SK-N-SH (cell line): ENCODE measurements at regions not wholly inside any gene's neighbourhood (a gene's known extent, or its start where the extent isn't known, plus 50 kb on each side); places are given as distances from the start of the nearest gene placed in this dataset.

Source experiments
- CTCF ChIA-PET: fragments of 300-600, 350-600 bp; formaldehyde crosslinking; extraction: SDS; loops from one replicate; lab custom pipeline; 2021; lab: Yijun Ruan, JAX
- POLR2A ChIA-PET: fragments of 350-600 bp; sonication (Branson Sonifier 250); formaldehyde crosslinking; extraction: SDS; loops from one replicate; lab custom pipeline; 2020; ENCODE audit warnings: antibody characterized with exemption, inconsistent platforms; lab: Yijun Ruan, JAX
- DNase-seq: peaks from one replicate; pipeline ENCODE4 v3.0.0; 2012
- H2AFZ ChIP-seq: fragments of 200-600 bp; sonication (generic); 2 replicates; pipeline ENCODE4 v1.8.1; 2016; ENCODE audit warnings: antibody characterized with exemption, mild to moderate bottlenecking, low read depth
- H3F3A ChIP-seq: fragments of 200-600 bp; sonication (generic); replicated peaks from 2 replicates; pipeline ENCODE3; 2016; ENCODE audit warnings: antibody characterized with exemption, mild to moderate bottlenecking; ENCODE audit not compliant: insufficient read depth
- H3K27ac ChIP-seq, 2 experiments: fragments of 200-500 bp in 1 of 2; fragments of 200-600 bp in 1 of 2; sonication (Bioruptor generic) in 1 of 2; sonication (generic), shearing (Covaris generic) in 1 of 2; 2 replicates each; pipeline versions ENCODE4 v1.5.1 to v1.6.1; 2014 to 2016; ENCODE audit warnings: low read depth in 2 of 2, inconsistent platforms in 1 of 2, low read length in 1 of 2, mild to moderate bottlenecking in 1 of 2, mixed read lengths in 1 of 2
- H3K27me3 ChIP-seq: fragments of 200-600 bp; sonication (generic), shearing (Covaris generic); 2 replicates; pipeline ENCODE4 v1.6.1; 2016; ENCODE audit warnings: mixed run types; ENCODE audit not compliant: insufficient read depth
- H3K36me3 ChIP-seq, 2 experiments: fragments of 200-500 bp in 1 of 2; fragments of 200-600 bp in 1 of 2; sonication (Bioruptor generic) in 1 of 2; sonication (generic) in 1 of 2; replicated peaks in 1 of 2; 2 replicates each; pipeline versions ENCODE3 to v1.5.1; 2014 to 2016; ENCODE audit warnings: low read length in 1 of 2, mild to moderate bottlenecking in 1 of 2; ENCODE audit not compliant: insufficient read depth in 2 of 2, control insufficient read depth in 1 of 2
- H3K4me1 ChIP-seq, 2 experiments: fragments of 200-500 bp in 1 of 2; fragments of 200-600 bp in 1 of 2; sonication (Bioruptor generic) in 1 of 2; sonication (generic), shearing (Covaris generic) in 1 of 2; 2 replicates each; pipeline versions ENCODE4 v1.5.1 to v1.6.1; 2014 to 2016; ENCODE audit warnings: low read depth in 1 of 2, low read length in 1 of 2, mixed run types in 1 of 2; ENCODE audit not compliant: insufficient read depth in 2 of 2, control insufficient read depth in 1 of 2
- H3K4me2 ChIP-seq: fragments of 200-600 bp; sonication (generic), shearing (Covaris generic); 2 replicates; pipeline ENCODE4 v1.6.1; 2017; ENCODE audit warnings: mixed run types
- H3K4me3 ChIP-seq, 2 experiments: fragments of 200-500 bp in 1 of 2; fragments of 200-600 bp in 1 of 2; sonication (Bioruptor generic) in 1 of 2; sonication (generic), shearing (Covaris generic) in 1 of 2; 2 replicates each; pipeline versions ENCODE4 v1.5.1 to v1.8.1; 2014 to 2016; ENCODE audit warnings: low read depth in 2 of 2, inconsistent platforms in 1 of 2, low read length in 1 of 2, mild to moderate bottlenecking in 1 of 2, mixed read lengths in 1 of 2, moderate library complexity in 1 of 2
- H3K79me2 ChIP-seq: fragments of 200-600 bp; sonication (generic); 2 replicates; pipeline ENCODE4 v1.8.1; 2017; ENCODE audit warnings: mild to moderate bottlenecking; ENCODE audit not compliant: insufficient read depth
- H3K9ac ChIP-seq: fragments of 200-600 bp; sonication (generic); 2 replicates; pipeline ENCODE4 v1.6.1; 2017; ENCODE audit warnings: mixed run types
- H3K9me2 ChIP-seq: fragments of 200-600 bp; sonication (generic); 2 replicates; pipeline ENCODE4 v1.6.1; 2017; ENCODE audit warnings: mixed run types
- H3K9me3 ChIP-seq: fragments of 200-600 bp; sonication (generic); 2 replicates; pipeline ENCODE4 v1.6.1; 2017; ENCODE audit warnings: mixed run types, mild to moderate bottlenecking, moderate library complexity
- H4K20me1 ChIP-seq: fragments of 200-600 bp; sonication (generic); 2 replicates; pipeline ENCODE4 v1.6.1; 2017; ENCODE audit warnings: mild to moderate bottlenecking, mixed run types; ENCODE audit not compliant: insufficient read depth
- ELF1 ChIP-seq: IDR thresholded peaks from 2 replicates; pipeline ENCODE4 v1.4.0; 2012
- EP300 ChIP-seq, 2 experiments: IDR thresholded peaks; 2 replicates each; pipeline versions ENCODE4 v1.4.0 to v1.6.1; 2012; ENCODE audit warnings: borderline replicate concordance in 1 of 2, low read depth in 1 of 2, low read length in 1 of 2
- EZH2phosphoT487 ChIP-seq: fragments of 200-600 bp; sonication (generic); IDR thresholded peaks from 2 replicates; pipeline ENCODE4 v1.6.1; 2017; ENCODE audit warnings: low read depth, mixed run types, mild to moderate bottlenecking, antibody characterized with exemption, moderate library complexity, borderline replicate concordance
- FOSL2 ChIP-seq: IDR thresholded peaks from 2 replicates; pipeline ENCODE4 v1.4.0; 2012; ENCODE audit warnings: low read depth, mild to moderate bottlenecking, moderate library complexity, borderline replicate concordance
- GABPA ChIP-seq: IDR thresholded peaks from 2 replicates; pipeline ENCODE4 v1.4.0; 2012; ENCODE audit warnings: low read depth, mild to moderate bottlenecking
- GATA2 ChIP-seq: sonication (generic); formaldehyde crosslinking; IDR thresholded peaks from 2 replicates; pipeline ENCODE4 v1.5.0; 2020; ENCODE audit warnings: mild to moderate bottlenecking, missing genetic modification reagents
- MEF2A ChIP-seq: IDR thresholded peaks from 2 replicates; pipeline ENCODE4 v1.4.0; 2012; ENCODE audit warnings: low read depth, borderline replicate concordance
- MXI1 ChIP-seq: IDR thresholded peaks from 2 replicates; pipeline ENCODE4 v1.6.1; 2012; ENCODE audit warnings: mild to moderate bottlenecking, low read depth, low read length, improper control_type of control experiment
- NFIC ChIP-seq: IDR thresholded peaks from 2 replicates; pipeline ENCODE4 v1.4.0; 2012; ENCODE audit warnings: borderline replicate concordance
- POLR2AphosphoS5 ChIP-seq: IDR thresholded peaks from 2 replicates; pipeline ENCODE4 v1.6.1; 2012; ENCODE audit warnings: low read depth, low read length
- RAD21 ChIP-seq: IDR thresholded peaks from 2 replicates; pipeline ENCODE4 v1.6.1; 2012; ENCODE audit warnings: mild to moderate bottlenecking, low read length
- TAF1 ChIP-seq: IDR thresholded peaks from 2 replicates; pipeline ENCODE4 v1.6.1; 2012; ENCODE audit warnings: low read depth, mild to moderate bottlenecking, low read length, moderate library complexity, borderline replicate concordance
- TCF12 ChIP-seq: IDR thresholded peaks from 2 replicates; pipeline ENCODE4 v1.4.0; 2012
- WGBS: methylation state at CpG from one replicate; pipeline ENCODE4 v1.1.6; 2017; ENCODE audit warnings: low lambda C conversion rate; 5-methylcytosine and 5-hydroxymethylcytosine counted together
- TF ChIP-seq, protein P1 (sequence below): fragments of 150-350 bp; IDR thresholded peaks from 2 replicates; pipeline ENCODE4 v1.6.1; 2017; ENCODE audit warnings: antibody characterized with exemption, low read length, low read depth, borderline replicate concordance
- TF ChIP-seq, protein P2 (sequence below): fragments of 150-350 bp; IDR thresholded peaks from 2 replicates; pipeline ENCODE4 v1.6.1; 2016; ENCODE audit warnings: mild to moderate bottlenecking, low read depth, low read length
- TF ChIP-seq, protein P3 (sequence below): IDR thresholded peaks from 2 replicates; pipeline ENCODE4 v1.4.0; 2012; ENCODE audit warnings: low read depth, borderline replicate concordance
- TF ChIP-seq, protein P4 (sequence below): IDR thresholded peaks from 2 replicates; pipeline ENCODE4 v1.6.1; 2012; ENCODE audit warnings: mild to moderate bottlenecking, low read depth, low read length, moderate library complexity
- TF ChIP-seq, protein P5 (sequence below): fragments of 200-600 bp; sonication (generic); IDR thresholded peaks from 2 replicates; pipeline ENCODE4 v1.6.1; 2017; ENCODE audit warnings: antibody characterized with exemption, mild to moderate bottlenecking, moderate library complexity
- TF ChIP-seq, protein P6 (sequence below): IDR thresholded peaks from 2 replicates; pipeline ENCODE4 v1.4.0; 2012; ENCODE audit warnings: low read depth

DNA sequence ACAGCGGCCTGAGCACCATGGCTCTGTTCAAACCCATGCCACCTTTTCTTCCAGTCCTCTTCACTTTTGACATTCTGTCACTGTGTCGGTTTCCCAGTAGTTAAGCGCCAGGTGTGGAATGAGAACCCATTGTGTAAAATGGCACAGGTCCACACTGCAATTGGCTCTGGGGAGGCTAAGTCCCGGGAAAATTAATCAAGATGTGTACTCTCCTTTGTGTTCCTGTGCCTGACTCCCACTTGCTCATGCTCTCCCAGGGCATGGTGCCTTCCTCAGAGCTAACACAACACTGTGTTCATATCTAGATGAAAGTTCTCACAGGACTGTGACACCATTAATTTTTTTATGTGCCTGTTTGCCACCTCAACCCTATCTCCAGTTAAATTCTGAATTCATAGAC, 59.0 kb upstream of the BTG3 start:
- H3K4me2 ChIP-seq: no peak overlapping the region
- CTCF ChIA-PET: no interaction called here
- TF ChIP-seq EP300 (IDR thresholded peaks at IDR 0.05; ENCODE audit: borderline replicate concordance in 1 of 2, low read depth in 1 of 2, low read length in 1 of 2): no peak
- TF ChIP-seq, protein P1, sequence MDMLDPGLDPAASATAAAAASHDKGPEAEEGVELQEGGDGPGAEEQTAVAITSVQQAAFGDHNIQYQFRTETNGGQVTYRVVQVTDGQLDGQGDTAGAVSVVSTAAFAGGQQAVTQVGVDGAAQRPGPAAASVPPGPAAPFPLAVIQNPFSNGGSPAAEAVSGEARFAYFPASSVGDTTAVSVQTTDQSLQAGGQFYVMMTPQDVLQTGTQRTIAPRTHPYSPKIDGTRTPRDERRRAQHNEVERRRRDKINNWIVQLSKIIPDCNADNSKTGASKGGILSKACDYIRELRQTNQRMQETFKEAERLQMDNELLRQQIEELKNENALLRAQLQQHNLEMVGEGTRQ: no peak
- no peak for TF ChIP-seq EZH2phosphoT487
- TF ChIP-seq, all 33 proteins: peak for 0
- POLR2A ChIA-PET: no interaction called here
- Histone ChIP-seq H3K36me3 (no peaks in the 10 kb centered on the region), H3K9ac (no peak overlapping the region), H3K4me3 (no peak overlapping the region), H3K27me3 (no peaks in the 10 kb centered on the region; the same call in 1 of the 2 replicates), H3K79me2 (no peaks in the 10 kb centered on the region), H3K4me1 (no peaks in the 10 kb centered on the region), H3K9me2 (no peaks in the 10 kb centered on the region), H3F3A (no peaks in the 10 kb centered on the region), H3K9me3 (no peaks in the 10 kb centered on the region), H3K27ac (no peak overlapping the region), H4K20me1 (no peaks in the 10 kb centered on the region), H2AFZ (no peak overlapping the region)
- DNase-seq: no peak
- 29% methylated on average over 4 of the region's 4 CpGs for WGBS

DNA sequence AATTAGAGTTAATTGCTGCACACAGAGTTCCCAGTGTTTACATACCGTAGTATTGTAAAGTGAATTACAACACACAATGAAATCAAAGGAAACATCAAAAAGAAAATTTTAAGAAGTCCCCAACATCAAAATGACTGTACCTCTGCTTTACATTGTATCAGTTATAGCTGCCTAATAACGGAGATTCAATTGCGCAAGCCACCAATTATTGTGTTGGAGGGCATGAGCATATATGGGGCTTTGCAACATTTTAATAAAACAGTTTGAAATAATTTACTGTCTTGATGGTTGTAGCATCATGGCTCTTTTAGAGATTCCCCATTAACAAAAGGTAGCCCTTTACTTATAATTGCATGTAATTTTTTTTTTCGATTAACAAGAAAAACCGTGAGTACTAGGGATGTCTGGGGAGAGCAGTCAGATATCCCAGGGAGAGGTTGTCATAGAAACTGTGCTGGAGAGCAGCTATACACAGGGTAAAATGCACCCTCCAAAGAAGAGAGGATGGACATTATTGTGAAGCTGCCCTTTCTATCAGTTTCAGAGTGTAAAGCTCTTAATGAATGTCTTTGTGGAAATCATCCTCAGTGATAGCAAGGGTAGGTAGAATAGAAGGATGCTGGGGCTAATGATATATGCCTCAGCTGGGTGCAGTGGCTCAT, 55.9 kb upstream of the BTG3 start:
- Histone ChIP-seq H3K4me3 (no peak overlapping the region), H3K9ac (no peak overlapping the region), H3F3A (no peaks in the 10 kb centered on the region), H2AFZ (no peak overlapping the region), H3K79me2 (no peaks in the 10 kb centered on the region), H4K20me1 (no peaks in the 10 kb centered on the region), H3K27me3 (no peaks in the 10 kb centered on the region; the same call in 1 of the 2 replicates), H3K4me2 (no peak overlapping the region), H3K9me2 (no peaks in the 10 kb centered on the region), H3K27ac (no peak overlapping the region), H3K9me3 (no peaks in the 10 kb centered on the region), H3K4me1 (no peaks in the 10 kb centered on the region), H3K36me3 (no peaks in the 10 kb centered on the region)
- ChIA-PET POLR2A (no interaction called here), CTCF (interaction anchor here (1.9 to 2.8 kb wide), 2 partner anchors 11 to 256 kb away, joined by 6 to 10 read pairs; no protein-coding TSS in a partner anchor)
- DNase-seq: no peak
- WGBS: 72% methylated on average over 5 of the region's 5 CpGs
- no peak for TF ChIP-seq NFIC
- TF ChIP-seq MXI1: no peak
- no peak for TF ChIP-seq POLR2AphosphoS5
- no peak for TF ChIP-seq MEF2A
- TF ChIP-seq, protein P2, sequence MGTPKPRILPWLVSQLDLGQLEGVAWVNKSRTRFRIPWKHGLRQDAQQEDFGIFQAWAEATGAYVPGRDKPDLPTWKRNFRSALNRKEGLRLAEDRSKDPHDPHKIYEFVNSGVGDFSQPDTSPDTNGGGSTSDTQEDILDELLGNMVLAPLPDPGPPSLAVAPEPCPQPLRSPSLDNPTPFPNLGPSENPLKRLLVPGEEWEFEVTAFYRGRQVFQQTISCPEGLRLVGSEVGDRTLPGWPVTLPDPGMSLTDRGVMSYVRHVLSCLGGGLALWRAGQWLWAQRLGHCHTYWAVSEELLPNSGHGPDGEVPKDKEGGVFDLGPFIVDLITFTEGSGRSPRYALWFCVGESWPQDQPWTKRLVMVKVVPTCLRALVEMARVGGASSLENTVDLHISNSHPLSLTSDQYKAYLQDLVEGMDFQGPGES: no peak
- no peak for TF ChIP-seq FOSL2
- TF ChIP-seq RAD21: no peak
- TF ChIP-seq, protein P3, sequence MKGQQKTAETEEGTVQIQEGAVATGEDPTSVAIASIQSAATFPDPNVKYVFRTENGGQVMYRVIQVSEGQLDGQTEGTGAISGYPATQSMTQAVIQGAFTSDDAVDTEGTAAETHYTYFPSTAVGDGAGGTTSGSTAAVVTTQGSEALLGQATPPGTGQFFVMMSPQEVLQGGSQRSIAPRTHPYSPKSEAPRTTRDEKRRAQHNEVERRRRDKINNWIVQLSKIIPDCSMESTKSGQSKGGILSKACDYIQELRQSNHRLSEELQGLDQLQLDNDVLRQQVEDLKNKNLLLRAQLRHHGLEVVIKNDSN: no peak
- TF ChIP-seq EZH2phosphoT487: no peak
- TF ChIP-seq, protein P4, sequence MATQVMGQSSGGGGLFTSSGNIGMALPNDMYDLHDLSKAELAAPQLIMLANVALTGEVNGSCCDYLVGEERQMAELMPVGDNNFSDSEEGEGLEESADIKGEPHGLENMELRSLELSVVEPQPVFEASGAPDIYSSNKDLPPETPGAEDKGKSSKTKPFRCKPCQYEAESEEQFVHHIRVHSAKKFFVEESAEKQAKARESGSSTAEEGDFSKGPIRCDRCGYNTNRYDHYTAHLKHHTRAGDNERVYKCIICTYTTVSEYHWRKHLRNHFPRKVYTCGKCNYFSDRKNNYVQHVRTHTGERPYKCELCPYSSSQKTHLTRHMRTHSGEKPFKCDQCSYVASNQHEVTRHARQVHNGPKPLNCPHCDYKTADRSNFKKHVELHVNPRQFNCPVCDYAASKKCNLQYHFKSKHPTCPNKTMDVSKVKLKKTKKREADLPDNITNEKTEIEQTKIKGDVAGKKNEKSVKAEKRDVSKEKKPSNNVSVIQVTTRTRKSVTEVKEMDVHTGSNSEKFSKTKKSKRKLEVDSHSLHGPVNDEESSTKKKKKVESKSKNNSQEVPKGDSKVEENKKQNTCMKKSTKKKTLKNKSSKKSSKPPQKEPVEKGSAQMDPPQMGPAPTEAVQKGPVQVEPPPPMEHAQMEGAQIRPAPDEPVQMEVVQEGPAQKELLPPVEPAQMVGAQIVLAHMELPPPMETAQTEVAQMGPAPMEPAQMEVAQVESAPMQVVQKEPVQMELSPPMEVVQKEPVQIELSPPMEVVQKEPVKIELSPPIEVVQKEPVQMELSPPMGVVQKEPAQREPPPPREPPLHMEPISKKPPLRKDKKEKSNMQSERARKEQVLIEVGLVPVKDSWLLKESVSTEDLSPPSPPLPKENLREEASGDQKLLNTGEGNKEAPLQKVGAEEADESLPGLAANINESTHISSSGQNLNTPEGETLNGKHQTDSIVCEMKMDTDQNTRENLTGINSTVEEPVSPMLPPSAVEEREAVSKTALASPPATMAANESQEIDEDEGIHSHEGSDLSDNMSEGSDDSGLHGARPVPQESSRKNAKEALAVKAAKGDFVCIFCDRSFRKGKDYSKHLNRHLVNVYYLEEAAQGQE: no peak
- TF ChIP-seq GABPA: no peak
- no peak for TF ChIP-seq TCF12
- TF ChIP-seq, protein P5, sequence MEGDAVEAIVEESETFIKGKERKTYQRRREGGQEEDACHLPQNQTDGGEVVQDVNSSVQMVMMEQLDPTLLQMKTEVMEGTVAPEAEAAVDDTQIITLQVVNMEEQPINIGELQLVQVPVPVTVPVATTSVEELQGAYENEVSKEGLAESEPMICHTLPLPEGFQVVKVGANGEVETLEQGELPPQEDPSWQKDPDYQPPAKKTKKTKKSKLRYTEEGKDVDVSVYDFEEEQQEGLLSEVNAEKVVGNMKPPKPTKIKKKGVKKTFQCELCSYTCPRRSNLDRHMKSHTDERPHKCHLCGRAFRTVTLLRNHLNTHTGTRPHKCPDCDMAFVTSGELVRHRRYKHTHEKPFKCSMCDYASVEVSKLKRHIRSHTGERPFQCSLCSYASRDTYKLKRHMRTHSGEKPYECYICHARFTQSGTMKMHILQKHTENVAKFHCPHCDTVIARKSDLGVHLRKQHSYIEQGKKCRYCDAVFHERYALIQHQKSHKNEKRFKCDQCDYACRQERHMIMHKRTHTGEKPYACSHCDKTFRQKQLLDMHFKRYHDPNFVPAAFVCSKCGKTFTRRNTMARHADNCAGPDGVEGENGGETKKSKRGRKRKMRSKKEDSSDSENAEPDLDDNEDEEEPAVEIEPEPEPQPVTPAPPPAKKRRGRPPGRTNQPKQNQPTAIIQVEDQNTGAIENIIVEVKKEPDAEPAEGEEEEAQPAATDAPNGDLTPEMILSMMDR: no peak
- TF ChIP-seq TAF1: no peak
- no peak for TF ChIP-seq ELF1
- no peak for TF ChIP-seq GATA2 (CRISPR knock-in tag)
- TF ChIP-seq, protein P6, sequence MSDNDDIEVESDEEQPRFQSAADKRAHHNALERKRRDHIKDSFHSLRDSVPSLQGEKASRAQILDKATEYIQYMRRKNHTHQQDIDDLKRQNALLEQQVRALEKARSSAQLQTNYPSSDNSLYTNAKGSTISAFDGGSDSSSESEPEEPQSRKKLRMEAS: no peak
